GM21528 (cell line): ENCODE measurements at regions not wholly inside any gene's neighbourhood (a gene's known extent, or its start where the extent isn't known, plus 50 kb on each side); places are given as distances from the start of the nearest gene placed in this dataset.
"Not testable (repeated sequence)": the region's sequence is repeated elsewhere in the genome, so short reads cannot be mapped to it uniquely, and the experiment has no call there.

Experiments used
- ATAC-seq: cut with Tn5 transposase; IDR thresholded peaks from one replicate; pipeline ENCODE4 v1.9.1; 2021; ENCODE audit warnings: mild to moderate bottlenecking, moderate library complexity; ENCODE audit not compliant: unreplicated experiment, low FRiP score

- no peak for ATAC-seq
Measured at GRCh38 chrX:131869182-131869581, 153.9 kb upstream of the STK26 start.

- no peak for ATAC-seq
Measured at GRCh38 chrX:131874300-131874699, 148.8 kb upstream of the STK26 start.

DNA sequence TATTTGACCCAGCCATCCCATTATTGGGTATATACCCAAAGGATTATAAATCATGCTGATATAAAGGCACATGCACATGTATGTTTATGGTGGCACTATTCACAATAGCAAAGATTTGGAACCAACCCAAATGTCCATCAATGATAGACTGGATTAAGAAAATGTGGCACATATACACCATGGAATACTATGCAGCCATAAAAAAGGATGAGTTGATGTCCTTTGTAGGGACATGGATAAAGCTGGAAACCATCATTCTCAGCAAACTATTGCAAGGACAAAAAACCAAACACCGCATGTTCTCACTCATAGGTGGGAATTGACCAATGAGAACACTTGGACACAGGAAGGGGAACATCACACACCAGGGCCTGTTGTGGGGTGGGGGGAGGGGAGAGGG, 147.3 kb upstream of the STK26 start:
- ATAC-seq: not testable (repeated sequence)

GRCh38 chrX:131881194-131881593, 141.9 kb upstream of the STK26 start:
- no peak for ATAC-seq

DNA sequence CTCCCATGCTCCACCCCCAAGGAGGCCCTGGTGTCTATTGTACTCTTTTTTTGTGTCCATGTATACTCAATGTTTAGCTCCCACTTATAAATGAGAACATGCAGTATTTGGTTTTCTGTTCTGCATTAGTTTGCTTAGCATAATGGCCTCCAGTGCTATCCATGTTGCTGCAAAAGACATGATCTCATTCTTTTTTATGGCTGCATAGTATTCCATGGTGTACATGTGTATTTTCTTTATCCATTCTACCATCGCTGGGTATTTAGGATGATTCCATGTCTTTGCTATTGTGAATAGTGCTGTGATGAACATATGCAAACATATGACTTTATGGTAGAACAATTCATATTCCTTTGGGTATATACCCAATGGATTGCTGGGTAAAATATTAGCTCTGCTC, 138.1 kb upstream of the STK26 start:
- ATAC-seq: not testable (repeated sequence)

DNA sequence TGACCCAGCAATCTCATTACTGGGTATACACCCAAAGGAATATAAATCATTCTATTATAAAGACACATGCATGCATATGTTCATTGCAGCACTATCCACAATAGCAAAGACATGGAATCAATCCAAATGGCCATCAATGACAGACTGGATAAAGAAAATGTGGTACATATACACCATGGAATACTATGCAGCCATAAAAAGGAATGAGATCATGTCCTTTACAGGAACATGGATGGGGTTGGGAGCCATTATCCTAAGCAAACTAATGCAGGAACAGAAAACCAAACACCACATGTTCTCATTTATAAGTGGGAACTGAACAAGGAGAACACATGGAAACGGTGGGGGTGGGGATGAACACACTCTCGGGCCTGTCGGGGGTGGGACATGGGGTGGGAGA, 129.2 kb upstream of the STK26 start:
- ATAC-seq: not testable (repeated sequence)

GRCh38 chrX:131894995-131895394, 128.1 kb upstream of the STK26 start:
- ATAC-seq: no peak

GRCh38 chrX:131895807-131896206, 127.3 kb upstream of the STK26 start:
- no peak for ATAC-seq

- ATAC-seq: no peak
Measured at GRCh38 chrX:131901546-131901945, 121.6 kb upstream of the STK26 start.

GRCh38 chrX:131907488-131908314, 115.4 kb upstream of the STK26 start:
- ATAC-seq: no peak

DNA sequence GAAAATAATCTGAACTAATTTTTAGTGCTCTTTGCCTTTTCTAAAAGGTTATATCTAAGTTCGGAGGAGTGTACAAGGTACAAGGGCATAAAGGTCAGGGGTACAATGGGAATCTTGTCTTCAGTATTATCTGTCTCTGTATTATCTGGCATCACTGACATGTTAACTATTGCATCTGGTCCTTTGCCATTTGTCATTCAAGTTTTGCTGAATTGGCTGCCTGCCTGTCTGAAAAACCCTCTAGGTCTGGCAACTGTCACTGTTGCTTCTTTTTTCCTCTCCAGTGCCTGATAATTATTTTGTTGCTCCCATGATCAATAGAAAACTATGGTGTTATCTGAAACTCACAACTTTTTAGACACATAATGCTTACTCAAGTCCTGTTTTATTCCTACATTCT, 112.5 kb upstream of the STK26 start:
- ATAC-seq: no peak

- ATAC-seq: no peak
Measured at GRCh38 chrX:131915488-131915887, 107.6 kb upstream of the STK26 start.

GRCh38 chrX:131917588-131917987, 105.5 kb upstream of the STK26 start:
- ATAC-seq: no peak

GRCh38 chrX:131918839-131919238, 104.3 kb upstream of the STK26 start:
- ATAC-seq: no peak

DNA sequence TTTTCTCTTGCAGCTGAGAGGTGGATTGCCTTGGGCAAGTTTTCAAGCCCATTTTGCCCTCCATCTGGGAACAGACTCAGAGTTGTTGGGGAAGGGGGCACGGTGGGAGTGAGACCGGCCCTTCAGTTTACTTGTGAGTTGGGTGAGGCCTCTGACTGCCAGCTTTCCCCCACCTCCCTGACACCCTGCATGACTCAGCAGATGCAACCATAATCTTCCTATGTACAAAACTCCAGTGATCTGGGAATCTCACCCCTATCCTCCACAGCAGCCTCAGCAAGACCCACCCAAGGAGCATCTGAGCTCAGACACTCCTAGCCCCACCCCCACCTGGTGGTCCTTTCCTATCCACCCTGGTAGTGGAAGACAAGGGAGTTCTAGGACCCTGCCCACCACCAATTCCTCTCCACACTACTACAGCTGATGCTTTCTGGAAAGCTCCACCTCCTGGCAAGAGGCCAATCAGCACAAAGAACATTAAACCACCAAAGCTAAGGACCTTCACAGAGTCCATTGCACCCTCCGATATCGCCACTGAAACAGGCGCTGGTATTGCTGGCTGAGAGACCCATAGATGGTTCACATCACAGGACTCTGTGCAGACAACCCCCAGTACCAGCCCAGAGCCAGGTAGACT, 99.4 kb upstream of the STK26 start:
- ATAC-seq: no peak

DNA sequence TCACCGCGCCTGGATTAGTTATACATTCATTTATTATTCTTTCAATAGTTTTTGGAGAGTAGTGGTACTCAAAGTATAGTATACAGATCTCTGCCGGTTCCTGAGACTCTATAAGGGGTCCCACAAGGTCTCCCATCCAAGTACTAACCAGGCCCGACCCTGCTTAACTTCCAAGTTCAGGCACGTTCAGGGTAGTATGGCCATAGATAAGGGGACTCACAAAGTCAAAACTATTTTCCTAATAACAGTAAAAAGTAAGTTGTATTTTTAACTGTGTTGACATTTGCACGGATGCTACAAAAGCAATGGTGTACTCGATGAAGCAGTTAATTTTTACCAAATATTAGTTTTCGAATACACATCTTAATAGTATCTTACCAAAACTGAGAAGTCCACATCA, 84.4 kb upstream of the STK26 start:
- ATAC-seq: no peak

DNA sequence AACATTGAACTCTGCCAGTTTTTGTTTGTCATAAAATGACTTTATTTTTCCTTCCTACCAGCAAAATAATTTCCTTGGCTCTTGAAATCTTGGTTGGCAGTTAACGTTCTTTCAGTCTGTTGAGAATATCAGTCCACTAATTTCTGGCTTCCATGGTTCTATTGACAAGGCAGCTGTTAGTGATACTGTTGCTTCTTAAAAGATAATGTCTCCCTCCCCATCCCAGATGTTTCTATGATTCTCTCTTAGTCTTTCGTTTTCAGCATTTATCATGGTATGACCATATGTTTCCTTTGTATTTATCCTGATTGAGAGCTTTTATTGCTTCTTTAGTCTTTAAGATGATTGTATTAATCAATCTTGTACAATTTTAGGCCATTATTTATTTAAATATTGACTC, 81.1 kb upstream of the STK26 start:
- no peak for ATAC-seq

DNA sequence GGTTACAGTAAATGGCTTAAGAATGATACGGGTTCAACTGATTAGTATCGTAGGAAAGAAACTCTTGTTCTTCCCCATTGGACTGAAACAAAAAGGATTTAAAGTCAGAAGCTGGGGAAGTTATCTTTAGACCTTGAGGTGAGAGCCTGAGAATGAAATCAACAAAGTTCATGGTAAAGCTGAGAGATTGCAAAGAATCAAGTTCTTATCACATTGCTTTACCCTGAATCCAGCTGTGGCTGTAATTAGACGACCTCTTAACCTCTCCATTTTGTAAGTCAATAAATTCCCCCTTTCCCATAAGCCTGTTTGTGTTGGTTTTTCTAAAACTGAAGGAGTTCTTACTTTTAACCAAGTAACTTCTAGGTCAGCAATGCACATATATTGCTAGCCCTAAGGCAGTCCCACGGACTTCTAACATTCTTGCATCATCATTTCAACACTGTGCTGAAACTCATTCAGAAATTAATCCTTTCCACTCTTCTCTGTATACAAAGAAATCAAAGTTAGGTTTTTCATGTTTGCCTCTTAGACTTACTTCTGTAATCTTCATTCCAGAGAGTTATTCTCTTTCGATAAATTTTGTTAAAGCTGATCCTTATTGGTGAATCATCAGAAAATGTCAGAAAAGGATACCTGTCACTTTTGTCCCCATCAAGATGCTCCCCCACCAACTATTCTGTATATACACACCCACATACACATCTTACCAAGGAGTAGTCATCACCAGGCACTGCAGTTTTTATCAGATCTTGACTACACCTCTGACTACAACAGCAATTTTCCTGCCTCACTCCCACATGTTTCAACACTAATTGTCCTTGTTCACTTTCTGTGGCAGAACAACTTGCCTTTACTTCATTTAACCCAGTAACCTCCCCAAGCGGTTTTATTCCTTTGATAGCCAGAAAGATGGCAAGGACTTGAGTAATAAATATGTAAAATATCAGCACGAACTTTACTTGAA, 77.9 kb upstream of the STK26 start:
- no peak for ATAC-seq

- ATAC-seq: no peak
Measured at GRCh38 chrX:131951166-131951565, 71.9 kb upstream of the STK26 start.

- ATAC-seq: no peak
Measured at GRCh38 chrX:131955099-131955777, 67.9 kb upstream of the STK26 start.
